Renal pelvis (tissue), 1 donor: ENCODE measurements at regions not wholly inside any gene's neighbourhood (a gene's known extent, or its start where the extent isn't known, plus 50 kb on each side); places are given as distances from the start of the nearest gene placed in this dataset.
"Not testable (repeated sequence)": the region's sequence is repeated elsewhere in the genome, so short reads cannot be mapped to it uniquely, and the experiment has no call there.

Experiments
- DNase-seq: peaks from one replicate; pipeline ENCODE4 v3.0.0-alpha.2; 2013

DNA sequence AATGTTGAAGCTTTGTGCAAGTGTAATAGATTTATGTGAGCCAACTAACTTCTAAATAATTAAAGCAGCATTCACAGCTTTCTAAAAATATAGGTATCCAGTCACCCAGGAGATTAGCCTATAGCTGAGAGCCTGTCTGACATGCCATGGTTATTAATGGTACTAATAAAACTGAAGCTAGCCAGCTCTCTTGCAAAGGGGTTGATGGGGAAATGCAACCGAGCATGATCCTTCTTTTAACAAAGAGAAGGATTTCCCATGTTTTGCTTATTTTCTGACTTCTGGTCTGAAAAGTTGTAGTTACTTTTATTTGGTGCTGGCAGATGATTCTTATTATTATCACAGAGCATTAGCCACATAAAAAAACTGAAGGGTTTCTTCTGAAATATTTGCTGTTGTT lies 488.7 kb upstream of the CYLC2 start:
- peak; percentile 69 for DNase-seq

DNA sequence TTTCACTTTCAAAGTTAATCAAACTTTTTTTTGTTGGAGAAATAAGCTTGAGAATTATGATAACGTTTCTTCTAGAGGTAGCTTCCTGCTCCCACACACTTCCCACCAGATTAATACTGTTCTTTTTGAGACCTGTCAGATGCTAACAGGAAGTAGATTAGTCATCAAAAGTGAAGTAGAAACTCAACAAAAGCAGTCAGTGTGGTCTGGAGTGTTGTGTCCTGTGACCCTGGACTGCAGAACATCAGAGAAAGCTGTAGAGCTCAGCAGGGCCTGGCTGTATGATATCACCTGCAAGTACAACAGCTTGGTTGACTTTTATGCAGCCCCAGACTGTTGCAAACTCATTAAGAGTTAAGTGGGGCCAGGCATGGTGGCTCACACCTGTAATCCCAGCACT lies 495.7 kb upstream of the CYLC2 start:
- no peak for DNase-seq

DNA sequence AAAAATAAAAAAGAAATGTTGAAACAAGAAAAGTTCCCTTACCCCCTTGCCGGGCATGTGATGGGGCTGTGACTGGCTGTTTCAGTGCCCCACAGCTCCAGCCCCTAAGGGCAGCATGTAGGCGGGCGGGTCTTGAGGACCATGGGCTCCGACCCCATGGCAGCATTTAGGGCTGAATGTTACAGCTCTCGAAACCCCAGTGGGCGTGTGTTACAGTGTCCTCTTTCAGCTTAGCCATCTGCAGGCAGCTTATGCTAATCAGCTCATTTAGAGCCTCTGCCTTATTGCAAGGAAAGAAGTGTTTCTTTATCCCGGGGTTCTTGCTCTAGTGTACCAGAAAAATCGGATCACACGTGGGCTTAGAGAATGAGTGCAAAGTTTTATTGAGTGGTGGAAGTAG lies 497.4 kb upstream of the CYLC2 start:
- DNase-seq = no peak

DNA sequence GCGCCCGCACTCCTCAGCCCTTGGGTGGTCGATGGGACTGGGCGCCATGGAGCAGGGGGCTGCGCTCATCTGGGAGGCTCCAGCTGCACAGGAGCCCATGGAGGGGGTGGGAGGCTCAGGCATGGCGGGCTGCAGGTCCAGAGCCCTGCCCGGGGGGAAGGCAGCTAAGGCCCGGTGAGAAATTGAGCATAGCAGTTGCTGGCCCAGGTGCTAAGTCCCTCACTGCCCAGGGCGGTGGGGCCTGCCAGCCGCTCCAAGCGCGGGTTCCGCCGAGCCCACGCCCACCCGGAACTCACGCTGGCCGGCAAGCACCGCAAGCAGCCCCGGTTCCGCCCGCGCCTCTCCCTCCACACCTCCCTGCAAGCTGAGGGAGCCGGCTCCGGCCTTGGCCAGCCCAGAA lies 508.2 kb upstream of the CYLC2 start:
- DNase-seq = not testable (repeated sequence)

DNA sequence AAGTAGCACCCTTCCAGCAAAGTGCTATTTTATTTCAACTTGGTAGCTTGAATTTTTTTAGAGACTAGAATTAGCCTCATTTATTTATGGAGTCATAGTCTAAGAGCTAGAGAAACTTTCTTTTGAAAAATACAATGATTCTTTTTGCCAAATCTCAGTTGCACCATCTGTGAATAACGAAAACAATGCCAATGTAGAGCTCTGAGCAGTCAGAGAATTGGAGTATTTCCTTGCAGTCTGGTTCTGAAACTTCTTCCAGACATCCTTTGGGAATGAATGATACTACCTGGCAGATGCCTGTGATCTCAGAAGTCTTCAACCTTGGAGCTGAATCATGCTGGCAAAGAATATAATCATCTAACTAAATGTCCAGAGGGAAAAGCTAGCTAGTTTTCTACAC lies 511.5 kb upstream of the CYLC2 start:
- no peak for DNase-seq

DNA sequence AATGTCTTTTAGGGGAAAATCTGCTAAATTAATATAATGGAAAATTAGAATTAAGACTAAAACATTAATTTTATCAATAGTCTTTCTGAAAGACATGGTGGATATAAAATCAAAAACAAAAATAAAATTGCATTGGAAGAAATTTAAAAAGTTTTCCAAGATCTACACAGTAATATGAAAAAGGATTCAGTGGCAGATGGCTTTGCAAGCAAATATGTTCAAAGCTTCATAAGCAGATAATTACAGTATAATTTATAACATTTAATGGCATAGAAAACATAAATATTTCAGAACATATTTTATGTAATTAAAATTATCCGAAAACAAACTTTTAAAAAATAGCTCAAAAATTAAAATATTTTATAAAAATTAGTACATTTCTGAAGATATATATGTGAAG lies 512.4 kb upstream of the CYLC2 start:
- no peak for DNase-seq

DNA sequence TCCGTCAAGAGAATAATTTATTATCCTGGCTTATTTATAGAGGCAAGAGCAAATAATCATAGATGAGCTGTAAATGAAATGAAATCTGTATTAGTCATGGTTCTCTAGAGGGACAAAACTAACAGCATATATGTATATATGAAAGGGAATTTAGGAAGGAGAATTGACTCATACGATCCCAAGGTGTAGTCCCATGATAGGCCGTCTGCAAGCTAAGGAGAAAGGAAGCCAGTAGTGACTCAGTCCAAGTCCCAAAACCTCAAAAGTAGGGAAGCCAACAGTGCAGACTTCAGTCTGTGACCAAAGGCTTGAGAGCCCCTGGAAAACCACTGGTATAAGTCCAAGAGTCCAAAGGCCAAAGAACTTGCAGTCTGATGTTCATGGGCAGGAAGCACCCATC lies 515.9 kb upstream of the CYLC2 start:
- no peak for DNase-seq

DNA sequence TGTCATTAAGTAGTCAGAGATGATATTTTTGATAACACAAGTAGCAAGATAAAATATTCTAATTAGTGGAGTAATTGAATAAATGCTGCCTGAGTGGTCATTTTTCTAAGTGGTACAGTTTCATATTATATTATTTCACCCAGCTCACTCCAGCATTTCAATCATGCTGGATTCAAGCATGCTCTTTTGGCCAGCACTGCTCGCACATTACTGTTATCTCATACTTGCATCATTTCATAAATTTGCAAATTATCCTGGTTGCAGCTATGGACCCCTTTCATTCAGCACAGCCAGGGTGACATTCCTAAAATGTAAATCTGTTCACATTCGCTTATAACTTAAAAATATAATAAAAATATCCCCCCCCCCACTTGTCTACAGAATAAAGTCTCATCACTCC lies 520.8 kb upstream of the CYLC2 start:
- DNase-seq = no peak

DNA sequence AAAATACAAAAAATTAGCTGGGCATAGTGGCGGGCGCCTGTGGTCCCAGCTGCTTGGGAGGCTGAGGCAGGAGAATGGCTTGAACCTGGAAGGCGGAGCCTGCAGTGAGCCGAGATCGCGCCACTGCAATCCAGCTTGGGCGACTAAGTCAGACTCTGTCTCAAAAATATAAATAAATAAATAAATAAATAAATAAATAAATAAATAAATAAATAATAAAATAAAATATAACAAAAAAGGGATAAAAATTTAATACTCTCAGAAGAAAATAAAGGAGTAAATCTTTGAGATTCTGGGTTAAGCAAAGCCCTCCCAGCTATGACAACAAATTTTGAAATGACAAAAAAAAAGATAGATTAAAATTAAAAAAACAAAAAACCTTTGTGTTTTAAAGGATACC lies 525.7 kb upstream of the CYLC2 start:
- DNase-seq = not testable (repeated sequence)

DNA sequence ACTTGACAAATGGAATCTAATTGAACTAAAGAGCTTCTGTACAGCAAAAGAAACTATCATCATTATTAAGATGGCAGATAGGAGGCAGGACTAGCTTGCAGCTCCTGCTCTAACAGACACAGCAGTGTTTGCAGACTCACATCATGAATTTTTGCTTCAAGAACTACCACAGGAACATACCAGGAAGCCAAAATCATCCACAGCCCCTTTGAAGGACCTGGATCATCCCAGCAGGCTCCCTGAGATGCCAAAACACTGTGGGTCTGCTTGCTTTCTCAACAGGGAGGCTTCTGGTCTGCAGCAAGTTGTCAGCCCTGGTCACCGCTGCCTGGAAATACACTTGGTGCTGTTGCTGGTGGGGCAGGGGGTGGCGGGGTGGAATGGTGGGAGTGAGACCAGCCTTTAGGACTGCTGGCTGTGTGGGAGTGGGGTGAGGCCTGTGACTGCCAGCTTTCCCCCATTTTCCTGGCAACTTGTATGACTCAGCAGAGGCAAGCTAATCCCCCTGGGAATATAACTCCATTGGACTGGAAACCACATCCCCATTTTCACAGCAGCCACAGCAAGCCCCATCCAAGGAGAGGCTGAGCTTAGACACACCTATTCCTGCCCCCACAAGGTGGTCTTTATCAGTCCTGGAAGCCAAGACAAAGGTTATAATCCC lies 533.8 kb upstream of the CYLC2 start:
- DNase-seq = no peak

DNA sequence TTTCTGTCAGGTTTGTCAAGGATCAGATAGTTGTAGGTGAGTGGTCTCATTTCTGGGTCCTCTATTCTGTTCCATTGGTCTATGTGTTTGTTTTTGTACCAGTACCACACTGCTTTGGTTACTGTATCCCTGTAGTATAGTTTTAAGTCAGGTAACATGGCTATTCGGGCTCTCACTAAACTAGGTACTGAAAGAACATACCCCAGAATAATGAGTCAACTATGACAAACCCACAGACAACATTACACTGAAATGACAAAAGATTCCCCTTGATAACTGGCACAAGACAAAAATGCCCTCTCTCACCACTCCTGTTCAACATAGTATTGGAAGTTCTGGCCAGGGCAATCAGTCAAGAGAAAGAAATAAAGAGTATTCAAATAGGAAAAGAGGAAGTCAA lies 535.3 kb upstream of the CYLC2 start:
- no peak for DNase-seq

DNA sequence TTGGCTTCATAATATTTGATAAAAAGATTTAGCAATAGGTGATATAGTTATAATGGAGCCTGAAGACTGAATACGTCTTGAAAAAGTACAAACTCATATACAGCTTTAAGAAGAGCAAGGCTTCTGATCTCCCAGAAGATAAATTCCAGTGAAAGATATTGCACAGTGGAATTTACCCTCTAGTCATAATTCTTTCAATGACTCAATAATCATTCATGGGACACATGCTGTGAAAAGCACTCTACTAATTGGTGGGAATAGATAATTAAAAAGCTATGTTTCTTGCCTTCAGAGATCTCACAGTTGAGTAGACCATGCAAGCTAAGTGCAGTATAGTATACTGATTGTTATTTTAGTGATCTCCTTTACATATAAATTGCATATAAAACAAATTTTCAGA lies 538.6 kb upstream of the CYLC2 start:
- no peak for DNase-seq

DNA sequence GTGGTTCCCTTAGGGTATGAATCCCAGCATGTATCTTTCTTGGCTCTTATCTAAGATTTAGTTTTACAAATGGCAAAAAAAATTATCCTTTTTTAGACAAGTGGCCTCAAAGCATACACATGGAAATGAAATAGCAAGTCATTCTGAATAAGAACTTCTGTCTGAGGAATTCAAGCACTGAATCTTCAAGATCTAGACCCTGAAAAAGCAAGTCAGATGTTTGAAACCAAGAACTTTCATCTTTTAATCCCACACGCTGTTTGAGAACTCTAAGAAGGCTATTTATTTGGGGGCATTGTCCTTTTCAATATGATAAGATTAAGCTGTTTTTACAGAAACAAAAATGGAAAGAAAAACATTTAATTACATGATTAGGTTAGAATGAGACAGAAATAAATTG lies 549.2 kb upstream of the CYLC2 start:
- no peak for DNase-seq

DNA sequence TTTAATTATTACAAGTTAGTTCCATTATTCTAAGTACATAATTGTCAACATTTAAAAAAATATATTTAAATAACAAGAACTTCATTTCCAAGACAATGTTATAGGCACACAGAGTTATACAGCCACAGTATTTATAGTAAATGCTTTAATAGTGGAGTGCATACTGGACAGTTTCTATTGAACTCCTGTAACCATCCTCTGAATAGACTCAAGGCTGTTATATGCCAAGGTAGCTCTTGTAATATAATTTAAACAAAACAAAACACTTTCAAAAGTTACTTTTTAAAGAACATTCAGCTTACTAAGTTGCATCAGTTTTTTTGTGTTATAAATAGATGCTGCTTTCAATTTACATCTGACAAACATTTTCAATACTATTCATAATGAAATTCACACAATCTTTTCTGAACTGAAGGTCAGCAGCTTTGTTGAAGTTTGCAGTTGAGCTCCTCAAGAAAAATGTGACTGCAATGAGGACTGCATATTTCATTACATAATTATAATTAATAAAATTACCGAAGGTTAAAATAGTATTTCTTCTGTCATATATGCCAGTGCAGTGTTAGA lies 549.9 kb upstream of the CYLC2 start:
- no peak for DNase-seq

DNA sequence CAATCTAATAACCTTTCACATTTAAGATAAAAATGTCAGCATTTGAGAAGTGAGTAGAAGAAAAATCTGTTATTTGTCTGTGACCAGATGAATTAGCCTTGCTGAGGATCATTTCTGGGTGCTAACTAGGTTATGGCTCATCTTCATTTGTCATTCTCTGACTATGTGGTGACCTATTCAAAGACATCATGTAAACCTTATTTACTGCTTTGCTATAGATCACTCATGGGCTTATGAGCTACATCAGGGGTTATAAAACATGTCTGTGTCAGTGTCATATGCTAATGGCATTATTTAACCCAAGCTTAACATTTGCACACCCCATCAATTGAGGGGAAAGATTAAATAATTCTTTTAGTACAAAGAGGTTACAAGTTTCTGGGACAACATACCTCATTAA lies 555.5 kb upstream of the CYLC2 start:
- DNase-seq = no peak

DNA sequence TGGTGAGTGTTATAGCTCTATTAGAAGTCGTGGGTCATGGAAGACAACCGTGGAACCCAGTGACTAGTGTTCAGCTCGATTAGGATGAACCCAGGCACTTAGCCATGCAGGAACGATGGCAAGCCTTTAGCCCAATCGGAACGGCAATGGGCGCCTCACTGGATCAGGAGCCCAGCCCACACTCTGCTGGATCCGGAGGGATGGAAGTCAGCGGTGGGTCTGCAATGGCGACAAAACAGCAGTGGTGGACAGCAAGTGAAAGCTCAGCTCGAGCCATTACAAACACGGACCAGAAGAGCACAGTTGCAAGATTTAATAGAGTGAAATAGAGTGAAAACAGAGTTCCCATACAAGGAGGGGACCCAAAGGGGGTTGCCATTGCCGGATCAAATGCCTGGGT lies 558.5 kb upstream of the CYLC2 start:
- not testable (repeated sequence) for DNase-seq

DNA sequence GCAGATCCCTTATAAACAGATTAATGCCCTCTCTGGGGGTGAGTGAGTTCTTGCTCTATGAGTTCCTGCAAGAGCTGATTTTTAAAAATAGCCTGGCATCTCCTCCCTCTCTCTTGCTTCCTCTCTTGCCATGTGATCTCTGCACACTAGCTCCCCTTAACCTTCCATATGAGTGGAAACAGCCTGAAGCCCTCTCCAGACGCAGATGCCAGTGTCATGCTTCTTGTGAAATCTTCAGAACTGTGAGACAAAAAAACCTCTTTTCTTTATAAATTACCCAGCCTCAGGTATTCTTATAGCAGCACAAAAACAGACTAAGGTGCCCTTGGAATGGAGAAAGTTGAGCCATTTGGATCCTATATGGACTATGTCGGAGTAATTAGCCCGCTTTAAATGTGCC lies 559.7 kb upstream of the CYLC2 start:
- DNase-seq = no peak

DNA sequence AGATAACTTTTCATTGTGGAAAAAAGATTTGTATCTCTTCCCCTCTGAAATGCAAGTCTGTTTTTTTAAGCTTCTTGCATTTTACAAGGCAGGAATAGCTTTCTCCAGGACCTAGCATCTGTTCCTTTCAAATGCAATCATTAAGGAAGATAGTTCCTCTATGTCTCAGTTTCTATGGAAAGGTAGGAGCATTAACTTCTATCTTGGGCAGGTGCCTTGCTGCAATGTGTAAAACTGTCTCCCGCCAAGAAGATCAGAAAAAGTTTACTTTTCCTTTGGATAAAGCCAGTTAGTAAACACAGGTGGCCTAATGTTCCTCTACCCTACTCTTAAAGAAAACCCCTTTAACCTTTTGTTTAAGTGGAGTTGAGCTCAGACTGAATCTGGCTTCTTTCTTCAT lies 560.6 kb upstream of the CYLC2 start:
- no peak for DNase-seq

DNA sequence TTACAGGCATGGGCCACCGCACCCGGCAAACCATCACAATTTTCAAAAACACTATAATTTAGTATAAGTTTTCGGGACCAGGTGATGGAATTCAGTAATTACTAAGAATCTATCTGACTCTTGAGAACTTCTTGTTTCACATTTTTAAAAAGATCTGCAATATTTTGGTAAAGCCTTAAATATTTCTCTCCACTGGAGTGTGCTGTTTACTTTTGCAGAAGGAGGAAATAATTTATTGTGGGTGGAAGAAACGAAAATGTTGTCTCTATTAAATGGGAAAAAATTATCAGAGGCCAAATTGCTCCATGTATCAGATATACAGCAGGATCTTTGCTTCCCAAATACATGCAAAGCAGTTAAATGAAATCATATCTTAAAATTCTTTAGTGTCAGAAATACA lies 566.8 kb upstream of the CYLC2 start:
- no peak for DNase-seq

DNA sequence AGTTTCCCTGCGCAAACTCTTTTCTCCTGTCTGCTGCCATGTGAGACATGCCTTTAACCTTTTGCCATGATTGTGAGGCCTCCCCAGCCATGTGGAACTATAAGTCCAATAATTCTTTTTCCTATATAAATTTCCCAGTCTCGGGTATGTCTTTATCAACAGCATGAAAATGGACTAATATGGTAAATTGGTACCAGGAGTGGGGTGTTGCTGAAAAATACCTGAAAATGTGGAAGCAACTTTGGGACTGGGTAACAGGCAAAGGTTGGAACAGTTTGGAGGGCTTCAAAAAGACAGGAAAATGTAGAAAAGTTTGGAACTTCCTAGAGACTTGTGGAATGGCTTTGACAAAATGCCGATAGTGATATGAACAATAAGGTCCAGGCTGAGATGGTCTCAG lies 578.9 kb upstream of the CYLC2 start:
- not testable (repeated sequence) for DNase-seq

DNA sequence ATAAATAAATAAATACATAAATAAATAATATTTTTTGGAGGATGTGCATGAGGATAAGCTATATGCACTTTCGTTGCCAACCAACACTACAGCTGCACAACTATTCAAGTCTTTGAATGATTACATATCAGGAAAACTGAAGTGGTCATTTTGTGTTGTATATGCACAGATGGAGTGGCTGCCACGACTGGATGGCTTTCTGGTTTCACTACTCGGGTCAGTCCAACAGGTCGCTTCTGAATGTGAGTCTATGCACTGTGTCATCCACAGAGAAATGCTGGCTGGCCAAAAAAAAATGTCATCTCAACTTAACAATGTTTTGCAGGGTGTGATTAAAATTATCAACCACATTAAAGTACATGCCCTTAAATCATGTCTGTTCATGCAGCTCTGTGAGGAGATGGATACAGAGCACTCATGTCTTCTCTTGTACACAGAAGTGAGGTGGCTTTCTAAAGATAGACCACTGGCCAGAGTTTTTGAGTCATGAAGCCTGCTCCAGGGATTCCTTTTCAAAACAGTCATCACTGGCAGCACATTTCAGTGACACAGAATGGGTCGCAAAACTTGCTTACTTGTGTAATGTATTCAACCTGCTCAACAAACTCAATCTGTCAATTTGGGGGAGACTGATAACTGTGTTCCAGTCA lies 589.8 kb upstream of the CYLC2 start:
- DNase-seq = no peak

DNA sequence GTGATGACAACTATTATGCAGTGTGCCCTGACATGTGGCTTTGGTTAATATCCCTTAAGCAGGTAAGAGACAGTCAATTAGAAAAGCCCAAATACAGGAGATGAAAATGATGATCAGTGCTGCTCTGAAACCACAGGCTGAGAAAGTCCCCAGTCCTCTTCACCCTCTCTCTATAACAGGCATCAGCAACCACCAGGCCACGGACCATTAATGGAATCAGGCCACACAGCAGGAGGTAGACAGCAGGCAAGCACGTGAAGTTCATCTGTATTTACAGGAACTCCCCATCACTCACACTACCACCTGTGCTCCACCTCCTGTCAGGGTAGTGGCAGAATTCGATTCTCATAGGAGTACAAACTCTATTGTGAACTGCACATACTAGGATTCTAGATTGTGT lies 591.6 kb upstream of the CYLC2 start:
- no peak for DNase-seq

DNA sequence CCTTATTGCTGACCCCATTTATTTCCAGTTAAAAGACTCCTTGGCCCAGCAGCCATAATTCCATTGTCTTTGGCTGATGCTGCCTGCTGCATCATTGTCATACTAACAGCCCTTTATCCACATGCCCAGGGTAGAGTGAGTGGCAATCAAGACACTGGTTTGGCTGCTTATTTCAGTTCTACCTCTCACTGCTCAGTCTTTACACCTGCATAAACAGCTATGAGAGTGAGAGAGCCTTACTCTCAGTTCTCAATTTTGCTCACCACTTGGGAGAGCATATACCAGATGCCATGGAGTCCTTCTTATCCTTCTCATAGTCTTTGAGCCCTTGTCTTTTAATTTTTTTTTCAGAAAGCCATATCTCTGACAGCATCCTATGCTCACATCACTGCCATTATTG lies 596.9 kb upstream of the CYLC2 start:
- DNase-seq = no peak

DNA sequence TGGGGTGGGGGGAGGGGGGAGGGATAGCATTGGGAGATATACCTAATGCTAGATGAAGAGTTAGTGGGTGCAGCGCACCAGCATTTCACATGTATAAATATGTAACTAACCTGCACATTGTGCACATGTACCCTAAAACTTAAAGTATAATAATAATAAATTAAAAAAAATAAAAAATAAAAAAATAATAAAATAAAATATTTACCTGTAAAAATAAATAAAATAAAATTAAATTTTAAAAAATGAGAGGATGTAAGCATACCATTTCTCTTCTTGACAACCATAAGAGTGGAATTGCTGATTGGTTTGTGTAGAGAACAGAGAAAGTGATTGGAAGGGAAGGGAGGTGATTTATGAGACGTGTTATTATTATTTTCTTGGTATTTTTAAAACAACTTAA lies 609.5 kb upstream of the CYLC2 start:
- not testable (repeated sequence) for DNase-seq
